ENCODE measurements at regions not wholly inside any gene's neighbourhood (a gene's known extent, or its start where the extent isn't known, plus 50 kb on each side); places are given as distances from the start of the nearest gene placed in this dataset.
"Not testable (repeated sequence)": the region's sequence is repeated elsewhere in the genome, so short reads cannot be mapped to it uniquely, and the experiment has no call there.

GRCh38 chrX:46330513-46330912, 214.7 kb downstream of the ZNF674 start:
- TF ChIP-seq CTCF (IDR thresholded peaks at IDR 0.05; ENCODE audit: borderline replicate concordance, insufficient read depth, low read depth, low read length) = no peak
- H3K4me3 ChIP-seq (ENCODE audit: low read depth, low read length) = no peak overlapping the region

- no peak for TF ChIP-seq CTCF (IDR thresholded peaks at IDR 0.05; ENCODE audit: borderline replicate concordance, insufficient read depth, low read depth, low read length)
- H3K4me3 ChIP-seq (ENCODE audit: low read depth, low read length) = no peak overlapping the region
These were observed 217.1 kb downstream of the ZNF674 start for GRCh38 chrX:46328133-46328532.

DNA sequence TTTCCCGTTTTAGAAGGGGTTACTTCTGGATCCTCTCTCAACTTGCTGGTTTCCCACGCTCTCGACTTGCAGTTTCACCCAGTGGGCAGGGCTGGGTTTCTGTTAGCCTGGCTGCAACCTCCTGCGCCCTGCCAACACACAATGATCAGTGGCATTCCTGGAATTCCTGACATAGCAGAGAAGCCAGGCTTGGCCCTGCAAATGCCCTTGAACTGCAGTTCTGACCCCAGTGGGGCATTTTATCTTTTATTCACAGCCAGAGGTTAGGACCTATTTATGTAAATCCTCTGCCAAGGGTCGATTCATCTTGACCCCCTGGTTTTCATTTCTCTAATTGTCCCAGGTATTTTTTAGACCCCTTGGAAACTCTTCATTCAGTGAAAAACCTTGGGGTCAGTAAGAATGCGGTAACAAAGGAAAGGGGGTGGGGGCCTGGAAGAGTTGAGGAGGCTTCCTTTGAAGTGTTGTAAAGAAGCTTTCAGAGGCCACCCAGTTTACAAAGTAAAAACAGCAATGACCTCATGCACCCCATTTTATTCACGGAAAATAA, 217.6 kb downstream of the ZNF674 start:
- no peak for TF ChIP-seq CTCF (IDR thresholded peaks at IDR 0.05; ENCODE audit: borderline replicate concordance, insufficient read depth, low read depth, low read length)
- H3K4me3 ChIP-seq (ENCODE audit: low read depth, low read length) = no peak overlapping the region

- no peak overlapping the region for H3K4me3 ChIP-seq (ENCODE audit: low read depth, low read length)
- TF ChIP-seq CTCF (IDR thresholded peaks at IDR 0.05; ENCODE audit: borderline replicate concordance, insufficient read depth, low read depth, low read length) = no peak
These were observed 219.1 kb downstream of the ZNF674 start for GRCh38 chrX:46326161-46326560.

DNA sequence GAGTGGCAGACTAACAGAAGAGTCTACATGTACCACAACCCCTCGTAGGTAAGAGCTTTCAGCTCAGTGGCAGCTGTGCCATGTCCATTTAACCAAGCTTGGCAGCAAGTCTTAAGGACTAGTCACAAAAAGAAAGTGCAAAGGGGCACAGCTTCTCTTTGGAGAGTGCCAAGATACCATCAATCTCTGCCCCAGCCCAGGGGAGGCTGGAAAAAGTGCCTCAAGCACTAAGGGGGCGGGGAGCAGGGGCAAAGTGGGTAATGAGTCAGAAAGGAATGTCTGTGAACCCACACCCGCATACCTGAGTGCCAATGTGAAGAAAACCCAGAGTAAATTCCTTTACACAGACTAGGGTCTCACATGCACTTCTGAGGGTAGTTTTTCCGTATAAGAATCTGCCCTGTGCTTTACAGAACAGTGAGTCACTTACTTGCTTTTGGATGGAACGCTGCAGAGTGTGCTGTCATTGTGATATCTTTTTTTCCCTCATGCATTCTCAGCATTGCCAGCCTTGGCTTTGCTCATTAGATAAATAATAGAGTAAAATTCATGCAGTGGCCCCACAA, 219.8 kb downstream of the ZNF674 start:
- TF ChIP-seq CTCF (IDR thresholded peaks at IDR 0.05; ENCODE audit: borderline replicate concordance, insufficient read depth, low read depth, low read length) = no peak
- H3K4me3 ChIP-seq (ENCODE audit: low read depth, low read length) = no peak overlapping the region

DNA sequence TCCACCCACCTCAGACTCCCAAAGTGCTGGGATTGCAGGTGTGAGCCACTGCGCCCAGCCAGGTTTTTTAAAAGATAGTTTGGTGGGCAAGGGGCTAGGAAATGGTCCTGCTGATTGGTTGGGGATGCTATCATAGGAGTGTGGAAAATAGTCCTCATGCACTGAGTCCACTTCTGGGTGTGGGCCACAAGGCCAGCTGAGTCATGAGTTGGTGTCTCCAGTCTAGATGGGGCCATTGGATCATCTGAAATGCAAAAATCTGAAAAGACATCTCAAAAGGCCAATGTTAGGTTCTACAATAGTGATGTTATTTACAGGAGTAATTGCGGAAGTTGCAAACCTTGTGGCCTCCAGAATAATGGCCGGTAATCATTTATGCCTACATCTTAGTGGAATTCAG, 221.1 kb downstream of the ZNF674 start:
- H3K4me3 ChIP-seq (ENCODE audit: low read depth, low read length) = no peak overlapping the region
- no peak for TF ChIP-seq CTCF (IDR thresholded peaks at IDR 0.05; ENCODE audit: borderline replicate concordance, insufficient read depth, low read depth, low read length)

GRCh38 chrX:46322929-46323328, 222.3 kb downstream of the ZNF674 start:
- H3K4me3 ChIP-seq (ENCODE audit: low read depth, low read length) = not testable (repeated sequence)
